AG04449 (cell line): ENCODE measurements at regions not wholly inside any gene's neighbourhood (a gene's known extent, or its start where the extent isn't known, plus 50 kb on each side); places are given as distances from the start of the nearest gene placed in this dataset.

Experiments used
- CTCF ChIA-PET: fragments of 350-600 bp; formaldehyde crosslinking; extraction: SDS; loops from one replicate; lab custom pipeline; 2021; ENCODE audit warnings: antibody characterized with exemption; lab: Yijun Ruan, JAX
- POLR2A ChIA-PET: fragments of 400-600, 350-600 bp; formaldehyde crosslinking; extraction: SDS; loops from one replicate; lab custom pipeline; 2020; ENCODE audit warnings: antibody characterized with exemption, inconsistent platforms; lab: Yijun Ruan, JAX
- DNase-seq: peaks from one replicate; pipeline ENCODE4 v3.0.0-alpha.2; 2010; ENCODE audit warnings: low read depth, low spot score
- H3K4me3 ChIP-seq: 2 replicates; pipeline ENCODE4 v1.5.1; 2011; ENCODE audit warnings: low read depth, mild to moderate bottlenecking, control low read depth, low read length
- CTCF ChIP-seq: IDR thresholded peaks from one replicate; pipeline ENCODE4 v1.5.1; 2011; ENCODE audit warnings: mild to moderate bottlenecking, moderate library complexity, low read length, control low read depth, inconsistent platforms; ENCODE audit not compliant: insufficient read depth; ENCODE audit errors: missing control alignments

- DNase-seq, result no peak
- no peak for TF ChIP-seq CTCF
- ChIA-PET POLR2A (no interaction called here), CTCF (no interaction called here)
- no peak overlapping the region for H3K4me3 ChIP-seq
Measured at GRCh38 chr2:122357998-122358397, 602.5 kb downstream of the TSN start.

GRCh38 chr2:122358729-122359128 lies 603.3 kb downstream of the TSN start:
- H3K4me3 ChIP-seq, result no peak overlapping the region
- CTCF ChIA-PET, result no interaction called here
- no peak for DNase-seq
- TF ChIP-seq CTCF, result no peak
- POLR2A ChIA-PET, result no interaction called here

- TF ChIP-seq CTCF, result no peak
- CTCF ChIA-PET, result no interaction called here
- DNase-seq, result no peak
- POLR2A ChIA-PET, result no interaction called here
- no peak overlapping the region for H3K4me3 ChIP-seq
Measured at GRCh38 chr2:122363885-122364284, 608.4 kb downstream of the TSN start.

GRCh38 chr2:122366427-122366826 lies 611.0 kb downstream of the TSN start:
- POLR2A ChIA-PET, result no interaction called here
- H3K4me3 ChIP-seq, result no peak overlapping the region
- no peak for DNase-seq
- CTCF ChIA-PET, result no interaction called here
- TF ChIP-seq CTCF, result no peak

GRCh38 chr2:122366969-122367645 lies 611.7 kb downstream of the TSN start:
- POLR2A ChIA-PET, result no interaction called here
- no peak for DNase-seq
- no peak for TF ChIP-seq CTCF
- CTCF ChIA-PET, result no interaction called here
- no peak overlapping the region for H3K4me3 ChIP-seq

GRCh38 chr2:122367646-122368010 lies 612.2 kb downstream of the TSN start:
- ChIA-PET CTCF (no interaction called here), POLR2A (no interaction called here)
- no peak for TF ChIP-seq CTCF
- no peak overlapping the region for H3K4me3 ChIP-seq
- no peak for DNase-seq
